GM13976 (cell line): ENCODE measurements at regions not wholly inside any gene's neighbourhood (a gene's known extent, or its start where the extent isn't known, plus 50 kb on each side); places are given as distances from the start of the nearest gene placed in this dataset.

Experiments used
- DNase-seq: peaks from one replicate; pipeline ENCODE4 v3.0.0; 2012; ENCODE audit warnings: low spot score
- in situ Hi-C: fragments of 300-500 bp; cut with MboI; formaldehyde crosslinking; loops from one replicate; pipeline ENCODE4 v1.12.0; 2022; ENCODE audit warnings: low sequenced_read_pairs, mixed read lengths, inconsistent platforms; ENCODE audit not compliant: unreplicated experiment
- TF ChIP-seq, protein P1 (sequence below): IDR thresholded peaks from 2 replicates; pipeline ENCODE4 v1.5.1; 2012; ENCODE audit warnings: borderline replicate concordance, mild to moderate bottlenecking; ENCODE audit not compliant: insufficient read depth; ENCODE audit errors: extremely low read depth, missing control alignments, control extremely low read depth

DNA sequence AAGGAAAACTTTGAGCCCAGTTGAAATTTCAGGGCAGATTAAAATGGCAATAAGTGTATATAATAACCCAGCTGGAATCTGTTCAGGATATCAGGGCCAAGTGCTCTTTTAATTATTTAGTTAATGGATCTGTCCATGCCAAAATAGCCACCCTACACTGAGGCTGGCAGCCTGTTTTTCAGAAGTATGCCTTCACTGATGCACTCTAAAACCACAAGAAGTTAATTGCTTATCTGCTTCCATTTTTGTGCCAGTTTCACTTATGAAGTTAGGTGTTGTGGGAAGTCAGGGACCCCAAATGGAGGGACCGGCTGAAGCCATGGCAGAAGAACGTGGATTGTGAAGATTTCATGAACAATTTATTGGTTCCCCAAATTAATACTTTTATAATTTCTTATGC is 960.3 kb downstream of the C4orf33 start:
- TF ChIP-seq, protein P1, sequence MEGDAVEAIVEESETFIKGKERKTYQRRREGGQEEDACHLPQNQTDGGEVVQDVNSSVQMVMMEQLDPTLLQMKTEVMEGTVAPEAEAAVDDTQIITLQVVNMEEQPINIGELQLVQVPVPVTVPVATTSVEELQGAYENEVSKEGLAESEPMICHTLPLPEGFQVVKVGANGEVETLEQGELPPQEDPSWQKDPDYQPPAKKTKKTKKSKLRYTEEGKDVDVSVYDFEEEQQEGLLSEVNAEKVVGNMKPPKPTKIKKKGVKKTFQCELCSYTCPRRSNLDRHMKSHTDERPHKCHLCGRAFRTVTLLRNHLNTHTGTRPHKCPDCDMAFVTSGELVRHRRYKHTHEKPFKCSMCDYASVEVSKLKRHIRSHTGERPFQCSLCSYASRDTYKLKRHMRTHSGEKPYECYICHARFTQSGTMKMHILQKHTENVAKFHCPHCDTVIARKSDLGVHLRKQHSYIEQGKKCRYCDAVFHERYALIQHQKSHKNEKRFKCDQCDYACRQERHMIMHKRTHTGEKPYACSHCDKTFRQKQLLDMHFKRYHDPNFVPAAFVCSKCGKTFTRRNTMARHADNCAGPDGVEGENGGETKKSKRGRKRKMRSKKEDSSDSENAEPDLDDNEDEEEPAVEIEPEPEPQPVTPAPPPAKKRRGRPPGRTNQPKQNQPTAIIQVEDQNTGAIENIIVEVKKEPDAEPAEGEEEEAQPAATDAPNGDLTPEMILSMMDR = no peak
- DNase-seq = no peak
- in situ Hi-C loops = no loop called here

DNA sequence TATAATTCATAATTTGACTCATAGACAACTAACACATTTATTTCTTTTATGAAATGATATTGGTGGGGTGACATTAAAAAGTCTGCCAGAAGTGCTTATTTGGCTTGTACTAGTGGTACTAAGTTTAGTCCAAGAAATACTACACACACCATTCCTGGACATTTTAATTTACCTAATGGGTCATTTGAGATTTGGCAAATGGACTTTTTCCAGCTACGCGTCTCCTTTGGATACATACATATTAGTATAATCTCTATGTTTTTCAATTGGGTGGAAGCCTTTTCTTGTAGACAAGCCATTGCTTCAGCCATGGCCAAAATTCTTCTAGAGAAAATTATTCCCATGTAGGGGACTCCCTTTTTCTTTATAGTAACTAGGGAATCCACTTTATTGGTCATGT is 968.5 kb downstream of the C4orf33 start:
- TF ChIP-seq, protein P1 = no peak
- DNase-seq = no peak
- in situ Hi-C loops = no loop called here

DNA sequence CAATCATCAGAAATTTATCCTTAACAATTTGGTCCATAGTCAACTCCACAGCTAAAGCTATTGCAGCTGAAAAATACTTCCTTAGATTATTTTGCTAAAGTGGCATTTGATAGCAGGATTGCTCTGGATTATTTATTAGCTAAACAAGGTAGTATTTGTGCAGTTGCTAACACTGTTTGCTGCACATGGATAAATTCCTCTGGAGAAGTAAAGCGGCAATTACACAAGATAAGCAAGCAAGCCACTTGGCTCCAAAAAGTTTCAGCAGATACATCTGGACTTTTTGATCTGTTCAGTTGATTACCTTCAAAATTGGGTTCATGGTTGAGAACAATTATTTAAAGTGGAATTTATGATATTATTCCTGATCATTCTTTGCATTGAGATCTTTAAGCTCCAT is 971.5 kb downstream of the C4orf33 start:
- in situ Hi-C loops = no loop called here
- DNase-seq = no peak
- TF ChIP-seq, protein P1 = no peak

DNA sequence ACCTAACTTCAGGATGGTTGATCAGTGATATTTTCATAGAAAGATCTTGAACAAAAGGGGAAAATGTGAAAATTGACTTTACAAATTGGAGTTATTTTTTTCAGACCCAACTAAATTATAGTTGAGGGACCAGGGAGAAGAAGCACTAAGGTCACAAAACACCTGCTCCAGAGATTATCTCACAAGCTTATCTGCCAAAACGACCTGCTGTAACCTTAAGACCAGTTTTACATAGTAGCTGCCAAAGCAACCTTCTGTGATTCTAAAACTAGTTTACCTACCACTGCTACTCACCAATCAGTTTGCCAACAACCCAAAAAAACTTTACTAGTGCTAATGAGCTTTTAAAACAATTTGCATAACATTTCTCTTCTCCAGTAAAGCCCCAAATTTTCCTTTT is 972.1 kb downstream of the C4orf33 start:
- TF ChIP-seq, protein P1 = no peak
- in situ Hi-C loops = no loop called here
- DNase-seq = no peak

DNA sequence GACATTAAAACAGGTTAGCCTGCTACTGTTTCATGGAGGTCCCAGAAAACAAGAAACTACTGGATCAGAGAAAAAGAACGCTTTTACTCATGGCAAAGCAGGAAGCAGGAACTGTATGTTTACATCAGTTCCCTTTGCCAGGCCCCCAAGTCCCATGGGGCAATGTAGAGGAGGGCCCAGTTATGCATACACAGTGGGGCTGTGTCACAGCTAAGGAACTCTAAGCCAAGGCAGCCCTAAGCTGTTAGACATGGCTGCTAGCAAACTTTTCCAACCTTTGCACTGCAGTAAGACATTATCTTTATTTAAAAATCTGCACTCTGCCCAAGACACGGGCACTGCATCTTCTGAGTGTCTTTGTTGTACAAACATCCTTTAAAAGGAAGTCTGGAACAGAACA is 975.8 kb downstream of the C4orf33 start:
- no peak for DNase-seq
- in situ Hi-C loops = no loop called here
- TF ChIP-seq, protein P1 = no peak

DNA sequence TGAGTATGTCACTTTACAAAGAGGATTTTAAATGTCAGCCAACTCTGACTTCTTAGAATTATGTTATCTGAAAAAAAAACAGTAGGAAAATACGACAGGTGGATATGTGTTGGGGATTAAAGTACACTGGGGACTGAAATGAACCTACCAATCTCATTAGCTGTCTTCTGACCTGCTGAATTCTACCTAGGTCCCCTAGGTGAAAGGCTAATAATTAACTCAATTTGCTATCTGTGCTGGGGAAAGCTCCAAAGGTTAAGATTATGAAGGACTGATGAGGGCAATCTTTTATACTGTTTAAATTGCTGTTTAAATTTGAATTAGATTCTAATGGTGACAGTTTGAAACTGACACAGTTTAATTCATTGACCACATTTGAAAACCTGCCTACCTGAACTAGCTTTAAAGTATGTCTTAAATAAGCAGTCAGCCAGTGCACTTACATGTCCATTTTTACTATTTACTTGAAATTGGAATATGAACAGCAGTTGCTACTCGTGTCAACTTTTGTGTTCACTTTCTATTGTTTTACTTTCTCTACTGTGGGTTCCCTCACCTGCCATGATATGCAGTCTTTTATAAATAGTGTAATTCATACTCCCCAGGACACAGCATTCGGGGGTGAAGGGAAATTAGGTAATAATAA is 977.3 kb downstream of the C4orf33 start:
- TF ChIP-seq, protein P1 = no peak
- in situ Hi-C loops = no loop called here
- no peak for DNase-seq
